ENCODE measurements at regions not wholly inside any gene's neighbourhood (a gene's known extent, or its start where the extent isn't known, plus 50 kb on each side); places are given as distances from the start of the nearest gene placed in this dataset.

DNA sequence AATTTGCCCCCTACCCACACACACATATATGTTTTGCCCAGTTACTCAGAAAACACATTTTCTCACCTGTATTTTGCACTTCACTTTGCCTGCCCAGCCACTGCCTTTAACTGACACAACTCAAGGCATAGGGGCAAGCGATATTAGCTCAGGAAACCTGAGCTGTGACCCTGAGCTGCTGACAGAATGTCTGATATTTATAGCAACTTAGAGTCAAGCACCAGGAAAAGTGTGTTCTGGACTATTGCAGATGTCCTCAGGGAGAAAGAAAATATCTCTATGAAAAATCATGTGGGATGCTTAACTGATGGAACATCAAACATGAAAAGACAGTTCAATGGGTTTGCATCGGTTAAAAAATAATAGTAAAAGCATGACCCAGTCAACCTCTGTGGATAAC is 63.9 kb upstream of the SLC35C1 start:
- TF ChIP-seq, protein P1, sequence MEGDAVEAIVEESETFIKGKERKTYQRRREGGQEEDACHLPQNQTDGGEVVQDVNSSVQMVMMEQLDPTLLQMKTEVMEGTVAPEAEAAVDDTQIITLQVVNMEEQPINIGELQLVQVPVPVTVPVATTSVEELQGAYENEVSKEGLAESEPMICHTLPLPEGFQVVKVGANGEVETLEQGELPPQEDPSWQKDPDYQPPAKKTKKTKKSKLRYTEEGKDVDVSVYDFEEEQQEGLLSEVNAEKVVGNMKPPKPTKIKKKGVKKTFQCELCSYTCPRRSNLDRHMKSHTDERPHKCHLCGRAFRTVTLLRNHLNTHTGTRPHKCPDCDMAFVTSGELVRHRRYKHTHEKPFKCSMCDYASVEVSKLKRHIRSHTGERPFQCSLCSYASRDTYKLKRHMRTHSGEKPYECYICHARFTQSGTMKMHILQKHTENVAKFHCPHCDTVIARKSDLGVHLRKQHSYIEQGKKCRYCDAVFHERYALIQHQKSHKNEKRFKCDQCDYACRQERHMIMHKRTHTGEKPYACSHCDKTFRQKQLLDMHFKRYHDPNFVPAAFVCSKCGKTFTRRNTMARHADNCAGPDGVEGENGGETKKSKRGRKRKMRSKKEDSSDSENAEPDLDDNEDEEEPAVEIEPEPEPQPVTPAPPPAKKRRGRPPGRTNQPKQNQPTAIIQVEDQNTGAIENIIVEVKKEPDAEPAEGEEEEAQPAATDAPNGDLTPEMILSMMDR (IDR thresholded peaks at IDR 0.05; ENCODE audit: poor library complexity, severe bottlenecking) = no peak
- TF ChIP-seq, protein P2, sequence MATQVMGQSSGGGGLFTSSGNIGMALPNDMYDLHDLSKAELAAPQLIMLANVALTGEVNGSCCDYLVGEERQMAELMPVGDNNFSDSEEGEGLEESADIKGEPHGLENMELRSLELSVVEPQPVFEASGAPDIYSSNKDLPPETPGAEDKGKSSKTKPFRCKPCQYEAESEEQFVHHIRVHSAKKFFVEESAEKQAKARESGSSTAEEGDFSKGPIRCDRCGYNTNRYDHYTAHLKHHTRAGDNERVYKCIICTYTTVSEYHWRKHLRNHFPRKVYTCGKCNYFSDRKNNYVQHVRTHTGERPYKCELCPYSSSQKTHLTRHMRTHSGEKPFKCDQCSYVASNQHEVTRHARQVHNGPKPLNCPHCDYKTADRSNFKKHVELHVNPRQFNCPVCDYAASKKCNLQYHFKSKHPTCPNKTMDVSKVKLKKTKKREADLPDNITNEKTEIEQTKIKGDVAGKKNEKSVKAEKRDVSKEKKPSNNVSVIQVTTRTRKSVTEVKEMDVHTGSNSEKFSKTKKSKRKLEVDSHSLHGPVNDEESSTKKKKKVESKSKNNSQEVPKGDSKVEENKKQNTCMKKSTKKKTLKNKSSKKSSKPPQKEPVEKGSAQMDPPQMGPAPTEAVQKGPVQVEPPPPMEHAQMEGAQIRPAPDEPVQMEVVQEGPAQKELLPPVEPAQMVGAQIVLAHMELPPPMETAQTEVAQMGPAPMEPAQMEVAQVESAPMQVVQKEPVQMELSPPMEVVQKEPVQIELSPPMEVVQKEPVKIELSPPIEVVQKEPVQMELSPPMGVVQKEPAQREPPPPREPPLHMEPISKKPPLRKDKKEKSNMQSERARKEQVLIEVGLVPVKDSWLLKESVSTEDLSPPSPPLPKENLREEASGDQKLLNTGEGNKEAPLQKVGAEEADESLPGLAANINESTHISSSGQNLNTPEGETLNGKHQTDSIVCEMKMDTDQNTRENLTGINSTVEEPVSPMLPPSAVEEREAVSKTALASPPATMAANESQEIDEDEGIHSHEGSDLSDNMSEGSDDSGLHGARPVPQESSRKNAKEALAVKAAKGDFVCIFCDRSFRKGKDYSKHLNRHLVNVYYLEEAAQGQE (IDR thresholded peaks at IDR 0.05; ENCODE audit: borderline replicate concordance) = no peak
- no peak for TF ChIP-seq SMC3 (conservative IDR thresholded peaks at IDR 0.05; ENCODE audit: poor library complexity)
- TF ChIP-seq RAD21 (conservative IDR thresholded peaks at IDR 0.05) = no peak
- no peak for TF ChIP-seq EP300 (conservative IDR thresholded peaks at IDR 0.05; ENCODE audit: poor library complexity, severe bottlenecking)

All from neural cell (in vitro differentiated cells).